Endothelial cell of umbilical vein (primary cell): ENCODE measurements at regions not wholly inside any gene's neighbourhood (a gene's known extent, or its start where the extent isn't known, plus 50 kb on each side); places are given as distances from the start of the nearest gene placed in this dataset.

ENCODE experiments used
- BruUV-seq: library from RNA; stranded (reverse); fragments of 400-500 nt; replicated peaks from 2 replicates; lab custom pipeline; 2021; lab: Mats Ljungman, UMichigan
- CTCF ChIA-PET: fragments of 300-600, 350-600 bp; sonication (Branson Sonifier 250); formaldehyde crosslinking; loops from one replicate; lab custom pipeline; 2021; ENCODE audit warnings: antibody characterized with exemption, inconsistent platforms; lab: Charles Lee
- POLR2A ChIA-PET: fragments of 300-600, 350-600 bp; sonication (Branson Sonifier 250); formaldehyde crosslinking; loops from one replicate; lab custom pipeline; 2021; ENCODE audit warnings: antibody characterized with exemption, inconsistent platforms; lab: Charles Lee
- DNase-seq: peaks from one replicate; pipeline ENCODE4 v3.0.0-alpha.2; 2011; ENCODE audit warnings: low read depth, low spot score
- FAIRE-seq: peaks from 2 replicates; lab custom pipeline; 2011; peaks lifted over from hg19 to GRCh38; lab: Jason Lieb, UNC
- H2AFZ ChIP-seq: 2 replicates; pipeline ENCODE4 v1.6.0; 2012; ENCODE audit warnings: low read depth, low read length, control low read depth, inconsistent platforms
- H3K27ac ChIP-seq: 2 replicates; pipeline ENCODE4 v1.5.1; 2011; ENCODE audit warnings: low read depth, mild to moderate bottlenecking, control low read depth, low read length, moderate library complexity; ENCODE audit not compliant: insufficient read depth
- H3K27me3 ChIP-seq, 2 experiments: 2 replicates each; pipeline versions ENCODE4 v1.6.0 to v1.6.1; 2011; ENCODE audit warnings: low read length in 2 of 2, mixed read lengths in 1 of 2; ENCODE audit not compliant: control insufficient read depth in 2 of 2, insufficient read depth in 2 of 2
- H3K36me3 ChIP-seq, 2 experiments: 2 replicates in 1 of 2; 3 replicates in 1 of 2; pipeline ENCODE4 v1.5.1; 2011; ENCODE audit warnings: low read length in 2 of 2, mild to moderate bottlenecking in 1 of 2, moderate library complexity in 1 of 2; ENCODE audit not compliant: control insufficient read depth in 2 of 2, insufficient read depth in 2 of 2; ENCODE audit errors: extremely low read depth in 1 of 2
- H3K4me1 ChIP-seq: 3 replicates; pipeline ENCODE4 v1.5.1; 2011; ENCODE audit warnings: mild to moderate bottlenecking, low read length; ENCODE audit not compliant: control insufficient read depth, insufficient read depth; ENCODE audit errors: extremely low read depth
- H3K4me2 ChIP-seq: 2 replicates; pipeline ENCODE4 v1.6.1; 2011; ENCODE audit warnings: low read length, control low read depth, mixed read lengths; ENCODE audit not compliant: insufficient read depth
- H3K4me3 ChIP-seq, 3 experiments: fragments of 200-600 bp in 1 of 3; sonication (generic), shearing (Covaris generic) in 1 of 3; replicated peaks in 1 of 3; 2 replicates each; pipeline ENCODE4 v1.5.1; 2011 to 2016; ENCODE audit warnings: control low read depth in 3 of 3, low read length in 3 of 3, mild to moderate bottlenecking in 2 of 3, inconsistent platforms in 1 of 3, low read depth in 1 of 3, moderate library complexity in 1 of 3; ENCODE audit not compliant: insufficient read depth in 1 of 3
- H3K79me2 ChIP-seq: 2 replicates; pipeline ENCODE4 v1.6.0; 2012; ENCODE audit warnings: low read length, inconsistent platforms; ENCODE audit not compliant: control insufficient read depth, insufficient read depth
- H3K9ac ChIP-seq: replicated peaks from 2 replicates; pipeline ENCODE3; 2011; ENCODE audit warnings: low read length, control low read depth; ENCODE audit not compliant: insufficient read depth; ENCODE audit errors: extremely low read depth
- H3K9me1 ChIP-seq: replicated peaks from 3 replicates; pipeline ENCODE4 v1.6.0; 2011; ENCODE audit warnings: mild to moderate bottlenecking, low read length; ENCODE audit not compliant: control insufficient read depth, insufficient read depth; ENCODE audit errors: extremely low read depth
- H3K9me3 ChIP-seq: replicated peaks from 2 replicates; pipeline ENCODE4 v1.5.1; 2012; ENCODE audit warnings: low read length, inconsistent platforms; ENCODE audit not compliant: control insufficient read depth, insufficient read depth
- H4K20me1 ChIP-seq: replicated peaks from 2 replicates; pipeline ENCODE3; 2011; ENCODE audit warnings: mild to moderate bottlenecking, low read length; ENCODE audit not compliant: control insufficient read depth, insufficient read depth; ENCODE audit errors: extremely low read depth
- CTCF ChIP-seq, 2 donors: IDR thresholded peaks; 1 replicate in 1 of 2; 2 replicates in 1 of 2; pipeline ENCODE4 v1.5.1; 2011; ENCODE audit warnings: low read length in 2 of 2, mild to moderate bottlenecking in 2 of 2, moderate library complexity in 2 of 2, control low read depth in 1 of 2, inconsistent platforms in 1 of 2, low read depth in 1 of 2; ENCODE audit not compliant: insufficient read depth in 1 of 2; ENCODE audit errors: extremely low read depth in 1 of 2
- EZH2 ChIP-seq: IDR thresholded peaks from 2 replicates; pipeline ENCODE4 v1.6.1; 2012; ENCODE audit warnings: borderline replicate concordance, low read depth, mild to moderate bottlenecking, moderate library complexity, low read length, inconsistent platforms; ENCODE audit not compliant: severe bottlenecking
- GATA2 ChIP-seq: IDR thresholded peaks from 2 replicates; pipeline ENCODE4 v1.7.0; 2011; ENCODE audit warnings: low read depth, mild to moderate bottlenecking, moderate library complexity, mixed read lengths, low read length; ENCODE audit not compliant: insufficient read length, insufficient read depth
- JUN ChIP-seq: IDR thresholded peaks from 2 replicates; pipeline ENCODE4 v1.6.1; 2011; ENCODE audit warnings: borderline replicate concordance, low read depth; ENCODE audit not compliant: insufficient read length, insufficient read depth
- MYC ChIP-seq: IDR thresholded peaks from one replicate; pipeline ENCODE4 v1.6.1; 2011; ENCODE audit warnings: mild to moderate bottlenecking, low read depth, low read length
- POLR2A ChIP-seq: IDR thresholded peaks from 2 replicates; pipeline ENCODE4 v1.6.1; 2012; ENCODE audit warnings: low read depth, mild to moderate bottlenecking, control low read depth, low read length
- POLR2AphosphoS5 ChIP-seq: IDR thresholded peaks from 2 replicates; pipeline ENCODE4 v1.6.1; 2012; ENCODE audit warnings: low read depth, mild to moderate bottlenecking, control low read depth, low read length, moderate library complexity; ENCODE audit not compliant: insufficient read depth
- dilution Hi-C: fragments of 300-500 bp; cut with MboI; formaldehyde crosslinking; loops from one replicate; pipeline ENCODE4 v1.15.0; 2019; ENCODE audit warnings: low sequenced_read_pairs; ENCODE audit not compliant: extremely low pct_ligation_motif_present
- intact Hi-C: fragments of 100-400 bp; cut with micrococcal nuclease; formaldehyde crosslinking; loops from one replicate; pipeline ENCODE4 v1.10.0; 2022

- H2AFZ ChIP-seq = peak overlapping the region; percentile 29
- peak; percentile 18 for FAIRE-seq
- CTCF ChIA-PET = interaction anchor here (0.9 to 7.0 kb wide), 10 partner anchors 8 to 215 kb away, joined by 3 to 53 read pairs (median 3); no protein-coding TSS in a partner anchor
Measured at GRCh38 chr18:22346953-22347605, 70.6 kb downstream of the CTAGE1 start.

GRCh38 chr18:22346401-22346952 is 71.2 kb downstream of the CTAGE1 start:
- no TSS peak for BruUV-seq
- H3K27me3 ChIP-seq = no peaks in the 10 kb centered on the region
- no peaks in the 10 kb centered on the region for H3K36me3 ChIP-seq
- ChIA-PET POLR2A (interaction anchor here (1.2 kb wide), 1 partner anchor 168 kb away, joined by 3 read pairs; no protein-coding TSS in a partner anchor), CTCF (interaction anchor here (0.9 to 7.0 kb wide), 9 partner anchors 8 to 215 kb away, joined by 3 to 53 read pairs (median 3); no protein-coding TSS in a partner anchor)
- dilution Hi-C loops (no loop called here), intact Hi-C loops (loop anchor here (1.0 to 10.0 kb wide), 5 partner anchors 64 to 326 kb away; partner anchors contain the start of gene GATA6)
- peak; percentile 99 for FAIRE-seq
- peak overlapping the region; percentile 81 for H3K4me2 ChIP-seq
- peak overlapping the region; percentile 29 for H2AFZ ChIP-seq
- H4K20me1 ChIP-seq = no peaks in the 10 kb centered on the region
- no peaks in the 10 kb centered on the region for H3K79me2 ChIP-seq
- H3K9me3 ChIP-seq = no peaks in the 10 kb centered on the region
- H3K27ac ChIP-seq = peak overlapping the region; percentile 67
- peak overlapping the region; percentile 80 for H3K9ac ChIP-seq
- peak; percentile 94 for TF ChIP-seq GATA2
- no peak for TF ChIP-seq POLR2A
- TF ChIP-seq MYC = no peak
- no peak for TF ChIP-seq JUN
- no peak for TF ChIP-seq CTCF (IDR thresholded peaks at IDR 0.05; ENCODE audit: extremely low read depth in 1 of 2, insufficient read depth in 1 of 2, low read depth in 1 of 2, low read length in 2 of 2)
- no peak for TF ChIP-seq EZH2
- no peak for TF ChIP-seq POLR2AphosphoS5
- DNase-seq = peak; percentile 93
- H3K4me3 ChIP-seq = peak overlapping the region in 1 of 3 experiments; percentile 1
- peaks cover 62% of the 10 kb centered on the region for H3K4me1 ChIP-seq
- no peaks in the 10 kb centered on the region for H3K9me1 ChIP-seq

More at GRCh38 chr18:22346953-22347605, 70.6 kb downstream of the CTAGE1 start:
- H3K79me2 ChIP-seq = no peaks in the 10 kb centered on the region
- peak; percentile 76 for DNase-seq
- peak overlapping the region in 1 of 3 experiments; percentile 33 for H3K4me3 ChIP-seq
- no peaks in the 10 kb centered on the region for H3K27me3 ChIP-seq
- H3K36me3 ChIP-seq = no peaks in the 10 kb centered on the region
- intact Hi-C loops (loop anchor here (1.0 to 10.0 kb wide), 6 partner anchors 65 to 325 kb away; partner anchors contain the start of gene GATA6), dilution Hi-C loops (no loop called here)
- H3K9ac ChIP-seq = peak overlapping the region; percentile 80
- H3K4me1 ChIP-seq = peaks cover 62% of the 10 kb centered on the region
- H3K9me3 ChIP-seq = no peaks in the 10 kb centered on the region
- H3K9me1 ChIP-seq = no peaks in the 10 kb centered on the region
- H4K20me1 ChIP-seq = no peaks in the 10 kb centered on the region
- TSS peak; percentile 41 for BruUV-seq
- H3K4me2 ChIP-seq = peak overlapping the region; percentile 81
- peak overlapping the region; percentile 67 for H3K27ac ChIP-seq
- TF ChIP-seq EZH2 = no peak
- peak; percentile 11 for TF ChIP-seq POLR2AphosphoS5
- POLR2A ChIA-PET = interaction anchor here (1.2 kb wide), 1 partner anchor 169 kb away, joined by 3 read pairs; no protein-coding TSS in a partner anchor
